Renal pelvis (tissue), 1 donor: ENCODE measurements at regions not wholly inside any gene's neighbourhood (a gene's known extent, or its start where the extent isn't known, plus 50 kb on each side); places are given as distances from the start of the nearest gene placed in this dataset.
A peak's percentile ranks its signal among the peaks of the same experiment; 100 is the strongest.

Experiments used
- DNase-seq: peaks from one replicate; pipeline ENCODE4 v3.0.0-alpha.2; 2013

DNA sequence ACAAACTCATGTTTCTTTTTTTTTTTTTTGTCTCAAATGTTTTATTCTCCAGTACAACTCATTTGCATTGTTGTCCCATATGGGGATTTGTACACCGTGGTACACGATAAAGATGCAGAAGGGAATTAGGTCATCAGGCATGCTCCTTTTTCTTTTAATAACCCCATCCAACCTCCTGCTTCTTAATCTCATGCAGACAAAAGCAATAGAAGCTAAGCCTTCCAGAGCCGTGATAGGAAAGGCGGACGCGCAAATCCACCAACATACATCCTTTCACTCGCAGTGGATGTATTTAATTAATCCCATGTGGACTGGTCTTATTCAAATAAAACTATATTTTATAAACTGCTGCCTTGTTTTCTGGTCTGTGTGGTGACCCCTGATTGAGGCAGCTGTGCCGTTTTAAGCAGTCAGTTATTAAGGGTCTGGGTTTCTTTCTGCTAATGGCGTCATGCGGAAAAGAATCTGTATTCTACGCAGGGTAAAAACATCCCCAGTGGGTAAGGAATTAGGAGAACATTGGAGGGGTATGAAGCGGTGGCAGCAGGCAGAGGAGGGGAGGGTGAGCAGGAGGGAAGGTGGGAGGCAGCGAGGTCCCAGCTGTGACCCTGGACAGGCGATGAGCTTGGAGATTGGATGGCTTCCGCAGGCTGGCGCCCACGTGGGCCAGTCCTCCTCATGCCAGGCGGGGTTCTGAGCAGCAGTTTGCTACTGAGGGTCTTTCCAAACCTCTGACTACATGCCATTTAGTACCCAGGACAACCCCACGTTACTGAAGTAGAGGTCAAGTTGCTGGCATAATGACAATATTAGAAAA lies 172.8 kb downstream of the LINC00237 start:
- DNase-seq = no peak

DNA sequence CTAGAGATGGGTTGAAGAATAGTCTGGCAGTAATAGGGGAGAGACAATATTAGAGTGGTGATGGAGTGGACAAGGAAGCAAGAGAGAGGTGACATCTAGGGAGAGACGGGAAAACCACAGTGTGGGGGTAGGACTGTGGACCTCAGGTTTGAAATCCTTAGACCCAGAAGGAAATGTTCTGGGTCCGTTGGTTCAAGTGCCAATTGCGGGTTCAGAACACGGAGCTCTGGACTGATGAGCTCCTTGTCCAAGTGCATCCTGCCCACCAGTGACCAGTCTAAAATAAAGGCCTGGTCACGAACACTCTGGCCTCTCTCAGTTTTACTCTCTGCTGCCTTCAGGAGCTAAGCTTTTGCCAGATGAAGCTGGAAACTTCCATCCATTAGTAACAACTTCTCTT lies 174.0 kb downstream of the LINC00237 start:
- DNase-seq = no peak

DNA sequence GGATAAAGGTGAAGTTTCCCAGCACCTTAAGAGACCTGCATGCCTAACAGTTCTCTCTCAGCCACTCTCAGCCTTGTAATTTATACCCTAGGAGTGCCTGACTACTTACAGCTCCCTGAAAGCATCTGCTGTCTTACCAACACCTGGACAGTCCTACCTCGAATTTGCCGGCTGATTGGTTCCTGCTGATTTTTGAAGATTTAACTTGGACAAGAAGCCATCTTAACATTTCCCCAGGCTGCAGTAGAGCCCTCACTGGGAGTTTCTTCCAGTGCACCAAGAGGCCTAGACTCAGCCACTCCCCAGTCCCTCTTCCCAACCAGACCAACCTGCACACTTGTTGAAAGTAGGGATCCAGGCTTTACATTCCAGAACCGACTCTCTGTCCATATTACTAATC lies 174.5 kb downstream of the LINC00237 start:
- DNase-seq = no peak

DNA sequence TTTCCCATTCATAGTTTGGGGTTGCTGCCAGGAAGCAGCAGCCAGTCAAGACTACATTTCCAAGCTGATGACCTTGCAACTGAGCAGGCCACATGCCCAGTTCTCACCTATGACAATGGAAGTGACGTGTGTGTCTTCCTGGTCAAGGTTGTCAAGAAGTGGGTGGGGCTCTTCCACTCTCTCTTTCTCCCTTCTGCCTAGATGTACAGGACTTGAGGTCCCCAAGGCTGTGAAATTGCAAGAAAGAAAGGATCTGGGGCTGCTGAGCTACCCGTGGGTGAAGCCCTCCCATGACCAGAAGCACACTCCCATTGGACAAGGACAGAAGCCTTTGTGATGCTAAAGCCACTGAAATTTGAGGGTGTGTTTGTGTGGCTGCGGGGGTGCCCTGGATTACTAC lies 175.1 kb downstream of the LINC00237 start:
- DNase-seq = no peak

- DNase-seq = no peak
These were observed 175.7 kb downstream of the LINC00237 start for GRCh38 chr20:20930500-20930899.

DNA sequence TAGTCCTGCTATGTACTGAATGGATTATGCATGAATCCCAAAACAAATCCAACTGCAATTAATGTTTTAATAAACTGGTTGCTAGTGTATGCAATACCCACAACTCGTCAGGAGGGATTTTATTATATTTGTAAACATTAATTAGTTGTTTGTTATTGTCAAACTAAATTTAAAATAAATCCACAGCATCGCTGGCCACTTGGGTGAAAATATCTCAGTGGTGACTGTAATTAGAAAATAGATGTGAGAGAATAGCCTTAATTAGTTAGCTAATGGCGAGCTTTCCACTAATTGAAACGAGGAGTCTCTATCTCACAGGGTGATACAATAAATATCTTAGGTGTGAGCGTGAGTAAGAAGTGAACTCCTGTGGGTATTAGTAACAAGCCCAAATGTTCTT lies 176.8 kb downstream of the LINC00237 start:
- no peak for DNase-seq

GRCh38 chr20:20926222-20926905 lies 179.8 kb downstream of the LINC00237 start:
- no peak for DNase-seq

GRCh38 chr20:20920433-20920832 lies 185.7 kb downstream of the LINC00237 start:
- no peak for DNase-seq

- DNase-seq = no peak
These were observed 190.3 kb downstream of the LINC00237 start for GRCh38 chr20:20915844-20916243.

GRCh38 chr20:20904501-20904831 lies 192.0 kb upstream of the RALGAPA2 start:
- no peak for DNase-seq

DNA sequence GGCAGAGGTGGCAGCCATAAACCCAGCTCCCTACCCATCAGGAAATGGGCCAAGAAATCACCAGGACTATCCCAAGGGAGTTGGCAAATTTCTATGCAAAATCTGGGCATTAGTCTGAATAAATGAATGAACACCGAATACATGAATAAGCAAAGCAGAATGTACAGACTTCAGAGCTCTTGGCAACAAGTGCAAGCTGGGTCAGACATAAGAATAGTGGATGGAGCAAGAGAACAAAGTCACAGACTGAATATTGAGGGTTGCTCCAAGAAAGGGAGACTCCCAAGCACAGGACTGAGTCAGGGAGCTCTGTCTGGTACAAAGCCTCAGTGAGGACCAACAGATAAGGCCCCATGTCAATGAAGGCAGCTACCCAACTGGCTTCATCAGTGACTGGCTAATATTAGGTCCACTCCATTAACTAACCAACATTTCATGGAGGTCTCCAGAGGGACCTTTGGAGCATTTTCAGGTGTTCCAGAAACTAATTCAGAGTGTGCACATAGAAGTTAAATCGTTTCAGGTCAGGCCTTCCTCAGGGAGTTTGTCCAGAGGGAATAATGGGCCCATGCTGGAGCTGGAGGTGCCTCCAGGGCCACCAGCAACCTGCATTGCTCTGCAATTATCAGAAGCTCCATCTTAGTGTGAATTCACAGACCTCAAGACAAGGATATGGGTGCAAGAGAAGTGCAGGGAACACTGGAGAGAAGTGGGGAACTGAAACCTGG lies 191.5 kb upstream of the RALGAPA2 start:
- DNase-seq = no peak

DNA sequence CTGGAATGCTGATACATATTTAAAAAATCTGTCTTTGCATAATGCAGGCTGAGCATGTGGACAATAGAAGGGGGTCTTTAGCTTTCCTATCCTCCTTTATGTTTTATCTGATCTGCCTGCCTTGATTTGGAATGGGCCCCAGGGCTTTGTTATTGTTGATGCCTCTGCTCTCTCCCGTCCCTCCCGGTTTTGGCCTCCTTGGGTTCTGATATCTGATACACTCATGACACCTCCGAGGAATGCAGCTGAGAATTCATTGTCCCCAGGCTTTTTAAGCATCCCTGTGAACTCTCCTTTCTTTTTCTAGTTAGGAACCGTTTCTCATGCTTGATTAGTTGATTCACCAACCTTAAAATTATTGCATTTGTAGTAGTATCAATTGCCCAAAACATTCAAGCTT lies 185.5 kb upstream of the RALGAPA2 start:
- DNase-seq = peak; percentile 38

- DNase-seq = no peak
These were observed 184.7 kb upstream of the RALGAPA2 start for GRCh38 chr20:20897145-20897544.

DNA sequence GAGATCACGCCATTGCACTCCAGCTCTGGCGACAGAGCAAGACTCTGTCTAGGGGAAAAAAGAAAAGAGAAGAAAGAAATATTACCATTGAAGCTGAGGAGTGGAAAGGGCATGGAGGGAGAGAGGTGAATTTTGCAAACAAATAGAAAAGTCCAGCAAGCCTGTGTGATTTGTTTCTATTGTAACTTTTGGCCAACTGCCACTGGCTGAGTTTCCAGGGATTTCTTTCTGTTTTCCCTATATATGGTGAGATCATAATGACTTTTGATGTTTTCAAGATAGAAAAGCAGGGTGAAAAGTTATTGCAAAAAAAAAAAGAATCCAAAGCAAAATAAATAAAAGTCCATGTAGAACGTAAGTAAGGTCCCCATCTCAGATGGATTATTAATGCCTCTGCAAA lies 184.2 kb upstream of the RALGAPA2 start:
- no peak for DNase-seq

- DNase-seq = peak; percentile 9
These were observed 183.1 kb upstream of the RALGAPA2 start for GRCh38 chr20:20895537-20895936.

DNA sequence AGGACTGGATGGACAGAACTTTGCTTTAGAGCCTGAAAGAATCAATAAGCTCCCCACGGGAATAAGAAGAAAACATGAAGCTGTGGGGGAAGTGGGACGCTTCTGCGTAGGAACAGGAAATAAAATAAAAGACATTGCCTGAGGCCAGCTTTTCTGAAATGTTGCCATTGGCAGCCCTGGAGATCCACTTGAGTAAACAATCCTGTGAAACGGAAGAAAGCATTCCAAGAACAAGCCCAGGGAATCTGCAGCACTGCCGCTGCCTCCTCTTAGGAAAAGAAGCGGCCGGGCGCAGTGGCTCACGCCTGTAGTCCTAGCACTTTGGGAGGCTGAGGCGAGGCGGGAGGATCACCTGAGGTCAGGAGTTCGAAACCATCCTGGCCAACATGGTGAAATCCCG lies 182.3 kb upstream of the RALGAPA2 start:
- no peak for DNase-seq

DNA sequence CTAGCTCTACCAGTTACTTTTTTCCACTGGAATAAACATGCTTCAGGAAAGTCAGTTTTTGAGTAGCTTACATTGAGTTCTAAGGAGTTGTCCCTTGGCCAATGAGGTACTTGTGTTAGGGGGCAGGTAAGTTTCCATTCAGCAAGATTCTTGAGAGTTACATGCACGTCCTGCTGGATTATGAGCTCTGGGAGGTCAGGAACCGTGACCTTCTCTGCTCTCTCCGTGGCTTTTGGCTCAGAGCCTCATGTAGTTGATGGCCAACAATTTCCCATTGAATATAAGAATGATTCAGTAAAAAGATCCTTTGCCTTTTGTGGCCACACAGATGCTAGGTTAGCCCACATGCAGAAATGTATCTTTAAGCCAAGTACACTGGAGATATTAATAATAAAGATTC lies 181.8 kb upstream of the RALGAPA2 start:
- no peak for DNase-seq

- DNase-seq = no peak
These were observed 179.9 kb upstream of the RALGAPA2 start for GRCh38 chr20:20892328-20892727.

DNA sequence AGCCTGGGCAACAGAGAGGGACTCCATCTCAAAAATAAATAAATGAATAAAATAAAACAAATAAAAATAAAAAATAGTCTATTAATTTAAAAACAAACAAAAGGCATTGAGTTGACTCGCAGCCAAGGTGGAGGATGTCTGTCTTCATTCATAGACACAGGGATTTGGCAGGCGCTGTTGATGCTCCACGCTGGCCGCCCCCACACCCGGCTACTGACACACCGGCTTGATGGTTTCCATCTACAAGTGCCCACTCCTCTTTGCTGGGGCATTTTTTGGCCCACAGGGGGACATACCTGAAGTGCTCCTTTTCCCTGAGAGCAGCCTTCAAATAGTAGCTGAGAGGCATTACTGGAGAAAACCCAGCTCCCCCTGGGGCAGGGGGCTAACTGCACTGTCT lies 178.3 kb upstream of the RALGAPA2 start:
- no peak for DNase-seq

GRCh38 chr20:20888936-20889335 lies 176.5 kb upstream of the RALGAPA2 start:
- DNase-seq = no peak

GRCh38 chr20:20888266-20888656 lies 175.8 kb upstream of the RALGAPA2 start:
- no peak for DNase-seq

- DNase-seq = no peak
These were observed 175.3 kb upstream of the RALGAPA2 start for GRCh38 chr20:20887593-20888265.

DNA sequence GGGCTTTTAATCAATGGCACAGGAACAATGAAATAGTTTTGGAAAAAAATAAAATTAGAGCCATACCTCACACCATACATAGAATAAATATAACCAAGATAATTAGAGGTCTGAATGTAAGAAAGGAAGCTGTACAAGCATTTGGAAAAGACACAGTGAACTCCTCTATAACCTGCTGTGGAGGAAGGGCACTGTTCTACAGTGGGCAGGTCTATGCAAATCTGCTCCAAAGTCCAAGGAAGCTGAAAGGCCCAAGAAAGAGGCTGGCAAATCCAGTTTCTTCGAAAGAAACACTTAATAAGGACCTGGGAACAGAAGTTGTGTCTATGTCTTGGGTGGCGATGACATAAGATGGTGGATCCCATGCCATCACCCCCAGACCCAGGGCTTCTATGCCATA lies 169.4 kb upstream of the RALGAPA2 start:
- DNase-seq = no peak
